GM12878 (cell line): ENCODE measurements at regions not wholly inside any gene's neighbourhood (a gene's known extent, or its start where the extent isn't known, plus 50 kb on each side); places are given as distances from the start of the nearest gene placed in this dataset.

Experiments
- ATAC-seq: fragments of 200-7000 bp; cut with Tn5 transposase; 3 replicates; pipeline ENCODE4 v1.9.1; 2020; ENCODE audit warnings: mild to moderate bottlenecking, moderate library complexity
- BruUV-seq: library from RNA; stranded (reverse); fragments of 400-500 nt; replicated peaks from 2 replicates; lab custom pipeline; 2021; lab: Mats Ljungman, UMichigan
- CTCF ChIA-PET: fragments of 300-600 bp; sonication (Branson Sonifier 250); formaldehyde crosslinking; extraction: SDS; loops from one replicate; lab custom pipeline; 2021; ENCODE audit warnings: inconsistent platforms; lab: Yijun Ruan, JAX
- POLR2A ChIA-PET: fragments of 350-600 bp; formaldehyde crosslinking; extraction: SDS; loops from one replicate; lab custom pipeline; 2021; ENCODE audit warnings: inconsistent platforms; lab: Charles Lee
- RAD21 ChIA-PET: fragments of 300-600 bp; sonication (Branson Sonifier 250); formaldehyde crosslinking; loops from one replicate; lab custom pipeline; 2023; ENCODE audit warnings: antibody characterized with exemption; ENCODE audit not compliant: unreplicated experiment; lab: Charles Lee
- SMC1A ChIA-PET: fragments of 300-600 bp; sonication (Branson Sonifier 250); formaldehyde crosslinking; loops from one replicate; lab custom pipeline; 2023; ENCODE audit not compliant: unreplicated experiment, uncharacterized antibody; lab: Charles Lee
- DNase-seq: peaks from one replicate; pipeline ENCODE4 v3.0.0-alpha.2; 2011; ENCODE audit warnings: low read depth, low spot score
- FAIRE-seq: peaks from 3 replicates; lab custom pipeline; 2011; peaks lifted over from hg19 to GRCh38; lab: Jason Lieb, UNC
- H2AFZ ChIP-seq: 2 replicates; pipeline ENCODE4 v1.6.0; 2011; ENCODE audit warnings: low read depth, low read length, control low read depth; ENCODE audit not compliant: control insufficient read depth
- H3K27ac ChIP-seq: 2 replicates; pipeline ENCODE4 v1.5.1; 2011; ENCODE audit warnings: control low read depth; ENCODE audit not compliant: control insufficient read depth, insufficient read depth
- H3K27me3 ChIP-seq, 2 experiments: replicated peaks in 1 of 2; 2 replicates each; pipeline versions ENCODE4 v1.6.0 to v1.6.1; 2011; ENCODE audit warnings: low read length in 1 of 2; ENCODE audit not compliant: control insufficient read depth in 2 of 2, insufficient read depth in 2 of 2
- H3K36me3 ChIP-seq, 2 experiments: 2 replicates each; pipeline ENCODE4 v1.5.1; 2011; ENCODE audit warnings: low read length in 1 of 2; ENCODE audit not compliant: control insufficient read depth in 2 of 2, insufficient read depth in 2 of 2
- H3K4me1 ChIP-seq: 2 replicates; pipeline ENCODE4 v1.6.1; 2011; ENCODE audit warnings: mild to moderate bottlenecking, low read length, moderate library complexity, mixed read lengths; ENCODE audit not compliant: control insufficient read depth, insufficient read depth
- H3K4me2 ChIP-seq: 2 replicates; pipeline ENCODE4 v1.6.0; 2011; ENCODE audit warnings: control low read depth; ENCODE audit not compliant: control insufficient read depth, insufficient read depth
- H3K4me3 ChIP-seq: fragments of 200-600 bp; sonication (generic); 2 replicates; pipeline ENCODE4 v1.5.1; 2016
- H3K79me2 ChIP-seq: 2 replicates; pipeline ENCODE4 v1.6.0; 2011; ENCODE audit warnings: low read length; ENCODE audit not compliant: control insufficient read depth, insufficient read depth
- H3K9ac ChIP-seq: 2 replicates; pipeline ENCODE4 v1.8.0; 2011; ENCODE audit warnings: low read length, control low read depth, mixed read lengths; ENCODE audit not compliant: control insufficient read depth, insufficient read depth
- H3K9me3 ChIP-seq: replicated peaks from 3 replicates; pipeline ENCODE4 v1.5.1; 2011; ENCODE audit warnings: mild to moderate bottlenecking, low read length; ENCODE audit not compliant: control insufficient read depth, insufficient read depth
- H4K20me1 ChIP-seq: 2 replicates; pipeline ENCODE4 v1.6.0; 2011; ENCODE audit not compliant: control insufficient read depth, insufficient read depth
- E2F8 ChIP-seq: fragments of 450-650 bp; IDR thresholded peaks from 2 replicates; pipeline ENCODE4 v1.6.1; 2018; ENCODE audit warnings: mild to moderate bottlenecking, low read depth, moderate library complexity; ENCODE audit not compliant: partially characterized antibody
- ETV6 ChIP-seq, 2 experiments: fragments of 450-650 bp in 1 of 2; IDR thresholded peaks in 1 of 2; conservative IDR thresholded peaks in 1 of 2; 2 replicates each; pipeline ENCODE4 v1.6.1; 2014; ENCODE audit warnings: antibody characterized with exemption in 1 of 2, borderline replicate concordance in 1 of 2, low read depth in 1 of 2, mild to moderate bottlenecking in 1 of 2, moderate library complexity in 1 of 2
- KAT2A ChIP-seq: conservative IDR thresholded peaks from 2 replicates; pipeline ENCODE4 v1.6.1; 2011; ENCODE audit warnings: low read depth, low read length; ENCODE audit not compliant: control insufficient read depth
- NRF1 ChIP-seq: conservative IDR thresholded peaks from 2 replicates; pipeline ENCODE4 v1.6.1; 2011; ENCODE audit warnings: mild to moderate bottlenecking, low read depth, low read length, improper control_type of control experiment
- PBX3 ChIP-seq: IDR thresholded peaks from 2 replicates; pipeline ENCODE4 v1.6.1; 2011; ENCODE audit warnings: mild to moderate bottlenecking, low read depth, low read length, moderate library complexity; ENCODE audit not compliant: insufficient replicate concordance
- PRDM15 ChIP-seq: fragments of 450-650 bp; formaldehyde crosslinking; IDR thresholded peaks from 2 replicates; pipeline ENCODE4 v1.4.0; 2020; ENCODE audit warnings: mild to moderate bottlenecking, moderate library complexity
- SMAD5 ChIP-seq: IDR thresholded peaks from 2 replicates; pipeline ENCODE4 v1.6.1; 2016; ENCODE audit warnings: antibody characterized with exemption, low read depth
- ZNF592 ChIP-seq: fragments of 450-650 bp; IDR thresholded peaks from 2 replicates; pipeline ENCODE4 v1.6.1; 2017; ENCODE audit warnings: mild to moderate bottlenecking, moderate library complexity
- WGBS: methylation state at CpG from one replicate; pipeline ENCODE4 v1.1.6; 2016; ENCODE audit warnings: low lambda C conversion rate; ENCODE audit not compliant: insufficient replicate concordance, insufficient coverage; ENCODE audit errors: missing lambda C conversion rate; 5-methylcytosine and 5-hydroxymethylcytosine counted together
- in situ Hi-C: fragments of 300-500 bp; cut with MboI; formaldehyde crosslinking; loops from 9 replicates; pipeline ENCODE4 v1.14.3; 2018; ENCODE audit warnings: mixed read lengths
- intact Hi-C: fragments of 100-400 bp; cut with micrococcal nuclease; formaldehyde crosslinking; loops from one replicate; pipeline ENCODE4 v1.14.2; 2022; ENCODE audit not compliant: unreplicated experiment

- DNase-seq (no peak), FAIRE-seq (no peak), ATAC-seq (no peak)
- no peaks in the 10 kb centered on the region for H4K20me1 ChIP-seq
- no peaks in the 10 kb centered on the region for H3K27me3 ChIP-seq
- H3K9ac ChIP-seq: no peak overlapping the region
- ChIA-PET POLR2A (no interaction called here), CTCF (no interaction called here), SMC1A (no interaction called here), RAD21 (no interaction called here)
- H3K79me2 ChIP-seq: no peaks in the 10 kb centered on the region
- no peak overlapping the region for H3K27ac ChIP-seq
- 0% methylated on average over 1 of the region's 1 CpG for WGBS
- H3K4me1 ChIP-seq: no peaks in the 10 kb centered on the region
- H3K4me2 ChIP-seq: no peak overlapping the region
- TF ChIP-seq KAT2A (no peak), PRDM15 (CRISPR knock-in tag) (no peak), SMAD5 (no peak), PBX3 (no peak), NRF1 (no peak), ETV6 (conservative IDR thresholded peaks at IDR 0.05 in 1 of 2, IDR thresholded peaks at IDR 0.05 in 1 of 2; ENCODE audit: borderline replicate concordance in 1 of 2, low read depth in 1 of 2) (no peak), E2F8 (no peak), ZNF592 (no peak)
- no TSS peak for BruUV-seq
- H3K36me3 ChIP-seq: no peaks in the 10 kb centered on the region
- H3K4me3 ChIP-seq: no peak overlapping the region
- intact Hi-C loops: no loop called here
- in situ Hi-C loops: no loop called here
- H2AFZ ChIP-seq: no peak overlapping the region
- H3K9me3 ChIP-seq: no peaks in the 10 kb centered on the region
Measured at GRCh38 chr6:73956305-73956704, 260.3 kb downstream of the CD109 start.
